GM12872 (cell line): ENCODE measurements at regions not wholly inside any gene's neighbourhood (a gene's known extent, or its start where the extent isn't known, plus 50 kb on each side); places are given as distances from the start of the nearest gene placed in this dataset.

Experiments used
- CTCF ChIP-seq: IDR thresholded peaks from 3 replicates; pipeline ENCODE4 v1.5.1; 2011; ENCODE audit warnings: low read depth, mild to moderate bottlenecking, low read length, moderate library complexity; ENCODE audit not compliant: insufficient read depth

- no peak for TF ChIP-seq CTCF
These were observed 209.5 kb downstream of the CASP12 start for GRCh38 chr11:104688731-104689130.

- no peak for TF ChIP-seq CTCF
These were observed 216.1 kb downstream of the CASP12 start for GRCh38 chr11:104682206-104682605.

GRCh38 chr11:104679258-104679657 is 219.0 kb downstream of the CASP12 start:
- TF ChIP-seq CTCF, result no peak

GRCh38 chr11:104678408-104678807 is 219.9 kb downstream of the CASP12 start:
- TF ChIP-seq CTCF, result no peak

- no peak for TF ChIP-seq CTCF
These were observed 225.4 kb downstream of the CASP12 start for GRCh38 chr11:104672897-104673296.

- TF ChIP-seq CTCF, result no peak
These were observed 229.3 kb downstream of the CASP12 start for GRCh38 chr11:104668797-104669463.

- no peak for TF ChIP-seq CTCF
These were observed 231.6 kb downstream of the CASP12 start for GRCh38 chr11:104666624-104667023.
